Stomach smooth muscle (tissue), 2 donors: ENCODE measurements at regions not wholly inside any gene's neighbourhood (a gene's known extent, or its start where the extent isn't known, plus 50 kb on each side); places are given as distances from the start of the nearest gene placed in this dataset.

ENCODE experiments used
- H3K27ac ChIP-seq: one replicate; pipeline ENCODE4 v1.7.0; 2013; ENCODE audit warnings: mild to moderate bottlenecking, low read length, inconsistent platforms
- H3K27me3 ChIP-seq, 2 donors: one replicate each; pipeline ENCODE4 v1.7.0; 2013; ENCODE audit warnings: low read length in 2 of 2; ENCODE audit not compliant: insufficient read depth in 2 of 2, control insufficient read depth in 1 of 2
- H3K36me3 ChIP-seq, 2 donors: one replicate each; pipeline ENCODE4 v1.7.0; 2013; ENCODE audit warnings: low read length in 2 of 2; ENCODE audit not compliant: control insufficient read depth in 2 of 2, insufficient read depth in 2 of 2
- H3K4me1 ChIP-seq: one replicate; pipeline ENCODE4 v1.7.0; 2013; ENCODE audit warnings: low read length; ENCODE audit not compliant: control insufficient read depth, insufficient read depth
- H3K4me3 ChIP-seq, 2 donors: one replicate each; pipeline ENCODE4 v1.7.0; 2013; ENCODE audit warnings: low read length in 2 of 2
- H3K9ac ChIP-seq, 2 donors: one replicate each; pipeline ENCODE4 v1.7.0; 2013; ENCODE audit warnings: low read length in 2 of 2, mild to moderate bottlenecking in 1 of 2
- H3K9me3 ChIP-seq, 2 donors: one replicate each; pipeline ENCODE4 v1.7.0; 2013; ENCODE audit warnings: low read length in 2 of 2; ENCODE audit not compliant: control insufficient read depth in 2 of 2
- donor health status: healthy.
- donor health status: Pancreatic carcinoma.

GRCh38 chr10:75347186-75347585 lies 54.4 kb downstream of the ZNF503 start:
- H3K27ac ChIP-seq: no peak overlapping the region
- peaks cover 0 to 2% of the 10 kb centered on the region in 2 donors for H3K27me3 ChIP-seq
- H3K4me1 ChIP-seq: no peaks in the 10 kb centered on the region

DNA sequence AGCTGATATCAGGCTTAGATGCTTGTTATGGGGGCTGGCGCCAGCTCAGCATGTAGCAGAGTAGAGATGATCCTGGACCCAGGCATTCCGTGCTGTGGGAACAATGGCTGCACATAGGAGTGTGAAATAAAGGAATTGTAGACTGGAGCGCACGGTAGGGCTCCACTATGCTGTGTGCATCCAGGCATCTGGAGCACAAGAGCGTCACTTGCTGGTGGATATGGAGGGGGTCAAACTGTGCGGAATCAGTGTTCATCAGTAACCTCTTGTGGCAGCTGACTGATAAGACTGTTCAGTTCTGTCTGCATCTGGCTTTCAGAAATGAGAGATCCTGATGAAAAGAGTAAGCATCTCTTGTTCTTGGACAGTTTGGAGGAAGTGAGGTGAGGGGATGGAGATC lies 55.8 kb downstream of the ZNF503 start:
- H3K4me3 ChIP-seq: no peak overlapping the region
- peaks cover 0 to 7% of the 10 kb centered on the region in 2 donors for H3K9me3 ChIP-seq
- no peaks in the 10 kb centered on the region for H3K4me1 ChIP-seq
- no peak overlapping the region for H3K27ac ChIP-seq
- no peaks in the 10 kb centered on the region for H3K36me3 ChIP-seq
- H3K27me3 ChIP-seq: peaks cover 0 to 2% of the 10 kb centered on the region in 2 donors
- H3K9ac ChIP-seq: no peak overlapping the region

More at GRCh38 chr10:75347186-75347585, 54.4 kb downstream of the ZNF503 start:
- Histone ChIP-seq H3K4me3 (no peak overlapping the region), H3K9ac (no peak overlapping the region), H3K36me3 (no peaks in the 10 kb centered on the region), H3K9me3 (peaks cover 0 to 7% of the 10 kb centered on the region in 2 donors)

DNA sequence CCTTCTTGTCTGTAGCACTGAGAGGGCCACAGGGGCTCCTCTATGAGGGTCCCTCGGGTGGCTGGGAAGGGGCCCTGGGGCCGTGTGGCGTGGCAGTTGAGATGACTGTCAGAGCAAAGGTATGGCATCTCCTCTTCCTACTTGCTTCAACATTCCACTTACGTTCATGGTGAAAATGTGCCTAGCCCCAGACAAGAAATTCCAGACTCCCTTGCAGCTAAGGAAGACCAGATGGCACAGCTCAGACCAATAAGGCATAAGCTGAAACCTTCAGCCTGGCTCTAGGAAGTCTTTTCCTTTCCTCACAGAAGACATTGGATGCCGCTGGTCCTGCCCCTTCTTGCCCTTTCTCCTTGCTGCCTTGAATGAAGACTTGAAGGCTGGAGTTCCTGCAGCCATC lies 57.4 kb downstream of the ZNF503 start:
- Histone ChIP-seq H3K4me3 (no peak overlapping the region), H3K27ac (no peak overlapping the region), H3K27me3 (peaks cover 0 to 2% of the 10 kb centered on the region in 2 donors), H3K9ac (no peak overlapping the region), H3K36me3 (no peaks in the 10 kb centered on the region), H3K9me3 (peaks cover 0 to 7% of the 10 kb centered on the region in 2 donors), H3K4me1 (no peaks in the 10 kb centered on the region)

DNA sequence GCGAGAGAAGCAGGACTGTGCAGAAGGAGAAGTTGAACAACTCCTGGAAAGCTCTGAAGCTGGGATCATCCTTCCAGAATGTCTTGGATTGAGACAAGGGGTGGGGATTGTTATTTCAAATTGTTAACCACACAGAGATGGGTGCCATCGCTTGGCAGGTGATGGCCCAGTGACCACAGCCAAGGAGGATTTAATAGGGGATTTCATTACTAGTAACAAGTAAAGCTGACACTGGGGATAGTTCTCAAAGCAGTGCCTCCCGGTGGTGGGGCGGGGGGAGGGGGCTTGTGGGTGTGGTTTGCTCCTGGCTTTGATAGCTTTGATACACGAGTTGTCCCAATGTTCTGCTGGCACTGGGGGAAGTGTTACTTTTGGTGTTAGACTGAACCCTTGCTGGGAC lies 59.2 kb downstream of the ZNF503 start:
- Histone ChIP-seq H3K4me3 (no peak overlapping the region), H3K9me3 (peaks cover 0 to 7% of the 10 kb centered on the region in 2 donors), H3K36me3 (no peaks in the 10 kb centered on the region), H3K4me1 (no peaks in the 10 kb centered on the region), H3K9ac (no peak overlapping the region), H3K27me3 (peaks cover 0 to 2% of the 10 kb centered on the region in 2 donors), H3K27ac (no peak overlapping the region)

DNA sequence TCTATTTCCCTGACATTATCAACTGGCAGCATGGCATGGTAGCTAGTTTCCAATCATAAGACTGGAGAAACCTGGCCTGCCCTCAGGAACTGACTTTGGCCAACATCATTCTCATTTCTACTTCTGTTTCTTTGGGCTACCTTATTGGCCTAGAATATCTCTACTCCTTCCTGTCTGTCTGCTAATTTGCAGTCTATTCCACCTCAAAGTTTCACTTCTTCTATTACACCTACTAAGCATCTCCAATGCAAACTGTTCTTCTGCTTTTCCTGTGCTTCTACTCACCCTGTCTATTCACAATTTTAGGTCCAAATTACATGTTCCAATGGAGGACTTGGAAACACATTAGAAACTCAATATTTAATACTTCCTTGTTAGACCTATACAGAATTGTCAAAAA lies 65.6 kb downstream of the ZNF503 start:
- peaks cover 2 to 5% of the 10 kb centered on the region in 2 donors for H3K9me3 ChIP-seq

GRCh38 chr10:75335191-75335590 lies 66.4 kb downstream of the ZNF503 start:
- H3K27ac ChIP-seq: no peak overlapping the region
- no peaks in the 10 kb centered on the region for H3K4me1 ChIP-seq
- H3K36me3 ChIP-seq: no peaks in the 10 kb centered on the region
- H3K4me3 ChIP-seq: no peak overlapping the region
- H3K9me3 ChIP-seq: peaks cover 2 to 5% of the 10 kb centered on the region in 2 donors
- no peaks in the 10 kb centered on the region for H3K27me3 ChIP-seq
- H3K9ac ChIP-seq: no peak overlapping the region

More for the DNA sequence above, 65.6 kb downstream of the ZNF503 start:
- Histone ChIP-seq H3K4me1 (no peaks in the 10 kb centered on the region), H3K27ac (no peak overlapping the region), H3K36me3 (no peaks in the 10 kb centered on the region), H3K27me3 (no peaks in the 10 kb centered on the region), H3K4me3 (no peak overlapping the region), H3K9ac (no peak overlapping the region)

- Histone ChIP-seq H3K27me3 (no peaks in the 10 kb centered on the region), H3K4me1 (no peaks in the 10 kb centered on the region), H3K4me3 (no peak overlapping the region), H3K9me3 (peaks cover 2 to 5% of the 10 kb centered on the region in 2 donors), H3K9ac (no peak overlapping the region), H3K27ac (no peak overlapping the region), H3K36me3 (no peaks in the 10 kb centered on the region)
Measured at GRCh38 chr10:75334720-75335119, 66.8 kb downstream of the ZNF503 start.

- Histone ChIP-seq H3K27me3 (no peaks in the 10 kb centered on the region), H3K27ac (no peak overlapping the region), H3K4me3 (no peak overlapping the region), H3K9ac (no peak overlapping the region), H3K4me1 (no peaks in the 10 kb centered on the region), H3K36me3 (no peaks in the 10 kb centered on the region), H3K9me3 (peaks cover 2 to 5% of the 10 kb centered on the region in 2 donors)
Measured at GRCh38 chr10:75332081-75332480, 69.5 kb downstream of the ZNF503 start.

DNA sequence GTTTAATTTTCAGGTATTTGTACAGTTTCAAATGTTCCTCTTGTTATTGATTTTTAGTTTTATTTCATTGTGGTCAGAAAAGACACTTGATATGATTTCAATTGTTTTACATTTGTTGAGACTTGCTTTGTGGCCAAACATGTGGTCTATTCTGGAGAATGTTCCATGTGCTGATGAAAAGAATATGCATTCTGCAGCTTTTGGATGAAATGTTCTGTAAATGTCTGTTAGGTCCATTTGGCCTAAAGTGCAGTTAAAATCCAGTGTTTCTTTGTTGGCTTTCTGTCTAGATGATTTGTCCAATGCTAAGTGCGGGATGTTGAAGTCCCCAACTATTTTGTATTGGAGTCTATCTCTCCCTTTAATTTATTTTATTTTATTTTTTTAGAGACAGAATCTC lies 70.5 kb downstream of the ZNF503 start:
- Histone ChIP-seq H3K9ac (no peak overlapping the region), H3K27ac (no peak overlapping the region), H3K36me3 (no peaks in the 10 kb centered on the region), H3K4me3 (no peak overlapping the region), H3K9me3 (peaks cover 2 to 5% of the 10 kb centered on the region in 2 donors), H3K4me1 (no peaks in the 10 kb centered on the region), H3K27me3 (no peaks in the 10 kb centered on the region)

- Histone ChIP-seq H3K4me1 (no peaks in the 10 kb centered on the region), H3K36me3 (no peaks in the 10 kb centered on the region), H3K4me3 (no peak overlapping the region), H3K9me3 (peaks cover 0 to 2% of the 10 kb centered on the region in 2 donors), H3K27me3 (no peaks in the 10 kb centered on the region), H3K9ac (no peak overlapping the region), H3K27ac (no peak overlapping the region)
Measured at GRCh38 chr10:75329190-75329745, 72.3 kb downstream of the ZNF503 start.

GRCh38 chr10:75326306-75326705 lies 75.3 kb downstream of the ZNF503 start:
- no peak overlapping the region for H3K9ac ChIP-seq
- H3K36me3 ChIP-seq: no peaks in the 10 kb centered on the region
- H3K27ac ChIP-seq: no peak overlapping the region
- no peaks in the 10 kb centered on the region for H3K4me1 ChIP-seq
- H3K27me3 ChIP-seq: no peaks in the 10 kb centered on the region
- no peaks in the 10 kb centered on the region for H3K9me3 ChIP-seq
- H3K4me3 ChIP-seq: no peak overlapping the region
